CD8-positive, alpha-beta memory T cell (primary cell): ENCODE measurements at regions not wholly inside any gene's neighbourhood (a gene's known extent, or its start where the extent isn't known, plus 50 kb on each side); places are given as distances from the start of the nearest gene placed in this dataset.

Experiments
- CTCF ChIA-PET: fragments of 350-600 bp; sonication (Branson Sonifier 250); formaldehyde crosslinking; loops from one replicate; lab custom pipeline; 2021; ENCODE audit warnings: antibody characterized with exemption; lab: Charles Lee
- POLR2A ChIA-PET: fragments of 350-600 bp; sonication (Branson Sonifier 250); formaldehyde crosslinking; loops from one replicate; lab custom pipeline; 2021; ENCODE audit warnings: antibody characterized with exemption; lab: Charles Lee
- DNase-seq, 5 donors: peaks; one replicate each; pipeline versions ENCODE4 v3.0.0 to v3.0.0-alpha.2; 2020 to 2022; ENCODE audit warnings: mixed read lengths in 1 of 5
- H3K27ac ChIP-seq: one replicate; pipeline ENCODE4 v1.7.0; 2013; ENCODE audit warnings: low read depth, mild to moderate bottlenecking, low read length, moderate library complexity
- H3K27me3 ChIP-seq: 2 replicates; pipeline ENCODE4 v1.7.0; 2013; ENCODE audit warnings: low read length, mild to moderate bottlenecking; ENCODE audit not compliant: insufficient read depth, poor library complexity, severe bottlenecking
- H3K36me3 ChIP-seq: 2 replicates; pipeline ENCODE4 v1.7.0; 2013; ENCODE audit warnings: mild to moderate bottlenecking, low read length, moderate library complexity; ENCODE audit not compliant: insufficient read depth
- H3K4me1 ChIP-seq: 2 replicates; pipeline ENCODE4 v1.7.0; 2013; ENCODE audit warnings: mild to moderate bottlenecking, low read length, moderate library complexity; ENCODE audit not compliant: insufficient read depth
- H3K4me3 ChIP-seq: 2 replicates; pipeline ENCODE4 v1.7.0; 2013; ENCODE audit warnings: mild to moderate bottlenecking, low read length
- H3K9me3 ChIP-seq: 2 replicates; pipeline ENCODE4 v1.7.0; 2013; ENCODE audit warnings: mild to moderate bottlenecking, low read length
- H3K27ac Mint-ChIP-seq, 8 donors: one replicate each; pipeline ENCODE4 v1.8.0; 2020 to 2021; ENCODE audit warnings: mixed read lengths in 8 of 8, mild to moderate bottlenecking in 6 of 8, inconsistent platforms in 3 of 8, moderate library complexity in 3 of 8
- H3K27me3 Mint-ChIP-seq, 2 donors: one replicate each; pipeline ENCODE4 v1.8.0; 2020 to 2021; ENCODE audit warnings: mixed read lengths in 2 of 2, mild to moderate bottlenecking in 1 of 2, moderate library complexity in 1 of 2
- H3K36me3 Mint-ChIP-seq, 3 donors: one replicate each; pipeline ENCODE4 v1.8.0; 2020 to 2021; ENCODE audit warnings: mixed read lengths in 3 of 3, inconsistent platforms in 1 of 3, mild to moderate bottlenecking in 1 of 3
- H3K4me1 Mint-ChIP-seq, 3 donors: one replicate each; pipeline ENCODE4 v1.8.0; 2020 to 2021; ENCODE audit warnings: mixed read lengths in 3 of 3, inconsistent platforms in 1 of 3, mild to moderate bottlenecking in 1 of 3
- H3K4me3 Mint-ChIP-seq, 7 donors: one replicate each; pipeline ENCODE4 v1.8.0; 2020 to 2021; ENCODE audit warnings: mixed read lengths in 7 of 7, mild to moderate bottlenecking in 6 of 7, moderate library complexity in 4 of 7, inconsistent platforms in 2 of 7
- H3K9me3 Mint-ChIP-seq, 5 donors: one replicate each; pipeline ENCODE4 v1.8.0; 2020 to 2022; ENCODE audit warnings: mixed read lengths in 5 of 5, mild to moderate bottlenecking in 3 of 5, moderate library complexity in 2 of 5, inconsistent platforms in 1 of 5

GRCh38 chr5:161189452-161189851 is 337.4 kb upstream of the ATP10B start:
- Mint-ChIP-seq H3K9me3 (no peaks in the 10 kb centered on the region), H3K4me3 (no peak overlapping the region), H3K4me1 (no peaks in the 10 kb centered on the region), H3K27ac (no peak overlapping the region), H3K27me3 (no peaks in the 10 kb centered on the region), H3K36me3 (no peaks in the 10 kb centered on the region)
- Histone ChIP-seq H3K4me1 (no peaks in the 10 kb centered on the region), H3K9me3 (no peaks in the 10 kb centered on the region), H3K27ac (no peak overlapping the region), H3K36me3 (no peaks in the 10 kb centered on the region), H3K4me3 (no peak overlapping the region), H3K27me3 (no peaks in the 10 kb centered on the region)
- no peak for DNase-seq
- ChIA-PET CTCF (no interaction called here), POLR2A (no interaction called here)

DNA sequence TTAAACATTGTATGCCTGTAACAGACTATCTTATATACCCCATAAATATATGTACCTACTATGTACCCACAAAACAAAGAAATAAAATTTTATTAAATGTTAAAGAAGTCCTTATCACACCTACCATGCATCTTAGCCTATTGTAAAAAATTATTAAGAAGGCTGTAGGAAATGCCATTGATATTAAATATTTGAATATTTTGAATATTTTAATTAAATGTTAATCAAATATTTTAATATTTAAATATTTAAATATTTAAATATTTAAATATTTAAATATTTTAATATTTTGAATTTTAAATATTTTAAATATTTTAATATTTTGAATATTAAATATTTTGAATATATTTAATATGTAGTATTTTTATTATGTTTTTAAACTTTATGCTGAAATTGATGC is 331.5 kb upstream of the ATP10B start:
- H3K36me3 ChIP-seq: no peaks in the 10 kb centered on the region
- no peaks in the 10 kb centered on the region for H3K4me1 ChIP-seq
- ChIA-PET CTCF (no interaction called here), POLR2A (no interaction called here)
- no peak overlapping the region for H3K27ac ChIP-seq
- no peaks in the 10 kb centered on the region for H3K9me3 ChIP-seq
- Mint-ChIP-seq H3K9me3 (peaks cover 2 to 13% (median 3%) of the 10 kb centered on the region in 5 donors), H3K4me3 (no peak overlapping the region), H3K36me3 (no peaks in the 10 kb centered on the region), H3K27ac (no peak overlapping the region), H3K27me3 (peaks cover 1 to 3% of the 10 kb centered on the region in 2 donors), H3K4me1 (no peaks in the 10 kb centered on the region)
- DNase-seq: no peak
- H3K4me3 ChIP-seq: no peak overlapping the region
- no peaks in the 10 kb centered on the region for H3K27me3 ChIP-seq

DNA sequence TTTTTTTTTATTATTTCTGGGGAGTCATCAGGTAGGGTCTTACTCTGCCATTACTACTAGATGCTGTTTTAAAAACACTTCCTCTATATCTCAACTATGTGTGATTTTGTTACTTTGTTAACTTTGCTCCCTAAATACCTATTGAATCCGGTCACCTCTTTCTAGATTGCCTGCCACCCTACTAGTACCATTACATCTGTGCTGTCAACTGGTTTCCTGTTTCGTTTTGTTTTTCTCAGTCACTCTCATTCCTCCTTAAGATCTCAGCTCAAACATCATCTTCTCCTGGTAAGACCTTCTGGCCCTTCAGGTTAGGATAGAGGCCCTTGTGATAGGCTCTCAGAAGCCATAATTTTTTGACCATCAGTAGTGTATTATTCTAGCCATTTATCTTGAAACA is 324.2 kb upstream of the ATP10B start:
- CTCF ChIA-PET: no interaction called here
- no peaks in the 10 kb centered on the region for H3K36me3 Mint-ChIP-seq
- H3K27ac Mint-ChIP-seq: no peak overlapping the region
- POLR2A ChIA-PET: no interaction called here
- no peaks in the 10 kb centered on the region for H3K27me3 ChIP-seq
- H3K4me1 Mint-ChIP-seq: no peaks in the 10 kb centered on the region
- no peak for DNase-seq
- no peak overlapping the region for H3K4me3 Mint-ChIP-seq
- no peaks in the 10 kb centered on the region for H3K4me1 ChIP-seq
- no peaks in the 10 kb centered on the region for H3K9me3 ChIP-seq
- peaks cover 2 to 4% (median 2%) of the 10 kb centered on the region in 5 donors for H3K9me3 Mint-ChIP-seq
- peaks cover 1 to 3% of the 10 kb centered on the region in 2 donors for H3K27me3 Mint-ChIP-seq
- H3K27ac ChIP-seq: no peak overlapping the region
- H3K4me3 ChIP-seq: no peak overlapping the region
- H3K36me3 ChIP-seq: no peaks in the 10 kb centered on the region

DNA sequence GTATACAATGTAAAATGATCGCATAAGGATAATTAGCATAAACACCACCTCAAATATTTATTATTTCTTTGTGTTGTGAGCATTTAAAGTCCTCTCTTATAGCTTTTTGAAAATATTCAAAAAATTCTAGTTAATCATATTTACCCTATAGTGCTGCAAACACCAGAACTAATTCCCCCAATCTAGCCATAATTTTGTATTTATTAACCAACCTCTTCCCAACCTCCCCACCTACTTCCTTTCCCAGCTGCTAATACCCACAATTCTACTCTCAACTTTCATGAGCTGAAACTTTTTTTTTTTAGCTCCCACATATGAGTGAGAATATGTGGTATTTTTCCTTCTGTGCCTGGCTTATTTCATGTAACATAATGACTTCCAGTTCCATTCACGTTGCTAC is 317.8 kb upstream of the ATP10B start:
- Mint-ChIP-seq H3K36me3 (no peaks in the 10 kb centered on the region), H3K27me3 (no peaks in the 10 kb centered on the region), H3K27ac (no peak overlapping the region), H3K4me1 (no peaks in the 10 kb centered on the region), H3K9me3 (peaks cover 0 to 4% (median 2%) of the 10 kb centered on the region in 5 donors), H3K4me3 (no peak overlapping the region)
- Histone ChIP-seq H3K4me1 (no peaks in the 10 kb centered on the region), H3K27ac (no peak overlapping the region), H3K9me3 (no peaks in the 10 kb centered on the region), H3K36me3 (no peaks in the 10 kb centered on the region), H3K27me3 (no peaks in the 10 kb centered on the region), H3K4me3 (no peak overlapping the region)
- ChIA-PET CTCF (no interaction called here), POLR2A (no interaction called here)
- no peak for DNase-seq

DNA sequence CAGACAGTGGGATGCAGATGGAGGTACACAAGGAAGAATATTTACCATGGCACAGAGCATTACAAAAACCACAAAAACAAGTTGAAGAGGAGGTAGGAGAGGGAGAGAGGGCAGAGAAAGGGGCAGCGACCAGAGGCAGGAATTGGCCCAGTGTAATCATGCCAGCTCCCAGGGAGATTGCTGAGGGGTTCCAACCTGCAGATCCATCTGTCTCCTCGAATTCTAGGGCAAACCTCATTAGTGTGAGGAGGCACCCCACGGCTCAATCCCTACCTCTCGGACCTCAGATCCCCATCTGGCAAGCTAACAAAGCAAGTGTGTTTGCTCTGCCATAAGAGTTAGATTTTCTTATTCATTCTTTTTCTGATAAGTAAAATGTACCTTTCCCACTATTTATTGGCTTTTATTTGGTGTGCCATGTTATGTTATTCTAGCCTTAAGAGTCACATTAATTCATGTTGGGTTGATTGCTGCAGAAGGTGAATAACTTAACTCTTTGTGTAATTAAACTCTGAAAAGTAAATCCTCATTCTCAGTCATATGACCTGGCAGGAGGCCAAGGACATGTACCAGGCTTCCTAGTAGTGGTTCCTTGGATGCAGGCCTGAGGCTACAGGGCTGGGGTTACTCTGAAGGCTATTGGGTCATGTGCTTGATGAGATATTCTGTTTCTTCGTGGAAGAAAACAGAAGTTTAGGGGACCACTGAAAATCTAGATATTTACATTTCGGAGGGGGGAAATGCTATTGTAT is 315.2 kb upstream of the ATP10B start:
- POLR2A ChIA-PET: no interaction called here
- no peak overlapping the region for H3K4me3 ChIP-seq
- H3K27ac ChIP-seq: no peak overlapping the region
- Mint-ChIP-seq H3K27me3 (no peaks in the 10 kb centered on the region), H3K27ac (no peak overlapping the region), H3K36me3 (no peaks in the 10 kb centered on the region), H3K4me1 (no peaks in the 10 kb centered on the region), H3K4me3 (no peak overlapping the region), H3K9me3 (peaks cover 0 to 13% (median 3%) of the 10 kb centered on the region in 5 donors)
- no peaks in the 10 kb centered on the region for H3K4me1 ChIP-seq
- no peaks in the 10 kb centered on the region for H3K27me3 ChIP-seq
- DNase-seq: no peak
- H3K36me3 ChIP-seq: no peaks in the 10 kb centered on the region
- no peaks in the 10 kb centered on the region for H3K9me3 ChIP-seq
- CTCF ChIA-PET: no interaction called here

DNA sequence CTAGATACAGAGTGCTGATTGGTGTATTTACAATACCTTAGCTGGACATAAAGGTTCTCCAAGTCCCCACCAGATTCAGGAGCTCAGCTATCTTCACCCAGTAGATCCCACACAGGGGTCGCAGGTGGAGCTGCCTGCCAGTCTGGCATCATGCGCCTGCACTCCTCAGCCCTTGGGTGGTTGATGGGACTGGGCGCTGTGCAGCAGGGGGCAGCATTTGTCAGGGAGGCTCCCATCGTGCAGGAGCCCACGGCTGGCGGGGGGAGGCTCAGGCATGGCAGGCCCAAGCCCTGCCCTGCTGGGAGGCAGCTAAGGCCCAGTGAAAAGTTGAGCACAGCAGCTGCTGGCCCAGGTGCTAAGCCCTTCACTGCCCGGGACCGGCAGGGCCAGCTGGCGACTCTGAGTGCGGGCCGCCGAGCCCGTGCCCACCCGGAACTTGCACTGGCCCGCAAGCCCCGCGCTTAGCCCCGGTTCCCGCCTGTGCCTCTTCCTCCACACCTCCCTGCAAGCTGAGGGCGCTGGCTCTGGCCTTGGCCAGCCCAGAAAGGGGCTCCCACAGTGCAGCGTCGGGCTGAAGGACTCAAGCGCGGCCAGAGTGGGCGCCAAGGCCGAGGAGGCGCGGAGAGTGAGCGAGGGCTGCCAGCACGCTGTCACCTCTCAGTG is 314.1 kb upstream of the ATP10B start:
- no peaks in the 10 kb centered on the region for H3K27me3 ChIP-seq
- H3K4me1 ChIP-seq: no peaks in the 10 kb centered on the region
- H3K27ac ChIP-seq: no peak overlapping the region
- Mint-ChIP-seq H3K9me3 (peaks cover 0 to 13% (median 3%) of the 10 kb centered on the region in 5 donors), H3K4me1 (no peaks in the 10 kb centered on the region), H3K27ac (no peak overlapping the region), H3K4me3 (no peak overlapping the region), H3K27me3 (no peaks in the 10 kb centered on the region), H3K36me3 (no peaks in the 10 kb centered on the region)
- no peak for DNase-seq
- H3K9me3 ChIP-seq: no peaks in the 10 kb centered on the region
- H3K4me3 ChIP-seq: no peak overlapping the region
- CTCF ChIA-PET: no interaction called here
- H3K36me3 ChIP-seq: no peaks in the 10 kb centered on the region
- POLR2A ChIA-PET: no interaction called here

DNA sequence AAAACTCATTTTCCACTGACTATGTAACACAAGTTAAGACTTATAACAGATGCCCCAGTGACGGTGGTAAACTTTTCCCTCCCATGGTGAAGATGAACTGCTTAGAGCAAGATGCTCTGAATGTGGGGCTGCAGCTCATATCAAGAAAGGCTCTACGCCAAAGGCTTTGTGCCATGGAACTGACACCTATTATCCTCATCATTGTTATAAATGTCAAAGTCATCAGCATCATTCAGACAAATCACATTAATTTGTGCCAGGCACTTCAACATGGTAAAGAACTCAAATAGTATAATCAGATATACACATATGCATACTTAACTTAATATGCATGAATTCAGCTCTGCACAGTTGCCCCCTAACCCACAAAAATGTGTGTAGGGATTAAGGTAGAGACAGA is 305.9 kb upstream of the ATP10B start:
- CTCF ChIA-PET: interaction anchor here (0.6 kb wide), 1 partner anchor 1338 kb away, joined by 3 read pairs; no protein-coding TSS in a partner anchor
- Mint-ChIP-seq H3K4me3 (no peak overlapping the region), H3K4me1 (no peaks in the 10 kb centered on the region), H3K27ac (no peak overlapping the region), H3K27me3 (no peaks in the 10 kb centered on the region), H3K9me3 (peaks cover 3 to 6% (median 5%) of the 10 kb centered on the region in 5 donors), H3K36me3 (peaks cover 0 to 2% (median 0%) of the 10 kb centered on the region in 3 donors)
- Histone ChIP-seq H3K4me1 (no peaks in the 10 kb centered on the region), H3K27ac (no peak overlapping the region), H3K9me3 (no peaks in the 10 kb centered on the region), H3K36me3 (no peaks in the 10 kb centered on the region), H3K27me3 (no peaks in the 10 kb centered on the region), H3K4me3 (no peak overlapping the region)
- no peak for DNase-seq
- POLR2A ChIA-PET: no interaction called here

- Histone ChIP-seq H3K9me3 (no peaks in the 10 kb centered on the region), H3K4me3 (no peak overlapping the region), H3K36me3 (no peaks in the 10 kb centered on the region), H3K27me3 (no peaks in the 10 kb centered on the region), H3K27ac (no peak overlapping the region), H3K4me1 (no peaks in the 10 kb centered on the region)
- H3K4me3 Mint-ChIP-seq: no peak overlapping the region
- CTCF ChIA-PET: no interaction called here
- no peaks in the 10 kb centered on the region for H3K27me3 Mint-ChIP-seq
- POLR2A ChIA-PET: no interaction called here
- peaks cover 0 to 2% (median 0%) of the 10 kb centered on the region in 3 donors for H3K36me3 Mint-ChIP-seq
- peaks cover 3 to 7% (median 5%) of the 10 kb centered on the region in 5 donors for H3K9me3 Mint-ChIP-seq
- H3K27ac Mint-ChIP-seq: no peak overlapping the region
- H3K4me1 Mint-ChIP-seq: no peaks in the 10 kb centered on the region
- DNase-seq: no peak
Measured at GRCh38 chr5:161155451-161155850, 303.4 kb upstream of the ATP10B start.
